ENCODE measurements at regions not wholly inside any gene's neighbourhood (a gene's known extent, or its start where the extent isn't known, plus 50 kb on each side); places are given as distances from the start of the nearest gene placed in this dataset.
"Not testable (repeated sequence)": the region's sequence is repeated elsewhere in the genome, so short reads cannot be mapped to it uniquely, and the experiment has no call there.

DNA sequence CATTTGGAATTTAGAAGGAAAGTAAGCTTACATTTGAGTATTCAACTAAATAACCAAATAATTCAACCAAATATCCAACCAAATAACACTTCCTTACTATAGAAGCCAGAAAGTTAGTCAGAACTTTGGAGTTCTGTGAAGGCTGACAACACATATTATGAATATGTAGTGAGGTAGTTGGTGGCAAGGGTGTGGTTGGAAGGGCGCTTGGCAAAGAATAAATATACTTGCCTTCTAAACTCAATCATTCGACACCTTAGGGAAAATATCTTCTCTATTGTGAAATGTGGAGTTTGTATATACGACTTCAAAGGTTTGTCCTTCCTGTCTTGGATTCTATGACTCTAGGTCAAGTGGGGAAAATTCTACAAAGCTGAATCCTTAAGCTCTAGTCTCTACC lies 111.7 kb upstream of the OSTN start:
- TF ChIP-seq, protein P1, sequence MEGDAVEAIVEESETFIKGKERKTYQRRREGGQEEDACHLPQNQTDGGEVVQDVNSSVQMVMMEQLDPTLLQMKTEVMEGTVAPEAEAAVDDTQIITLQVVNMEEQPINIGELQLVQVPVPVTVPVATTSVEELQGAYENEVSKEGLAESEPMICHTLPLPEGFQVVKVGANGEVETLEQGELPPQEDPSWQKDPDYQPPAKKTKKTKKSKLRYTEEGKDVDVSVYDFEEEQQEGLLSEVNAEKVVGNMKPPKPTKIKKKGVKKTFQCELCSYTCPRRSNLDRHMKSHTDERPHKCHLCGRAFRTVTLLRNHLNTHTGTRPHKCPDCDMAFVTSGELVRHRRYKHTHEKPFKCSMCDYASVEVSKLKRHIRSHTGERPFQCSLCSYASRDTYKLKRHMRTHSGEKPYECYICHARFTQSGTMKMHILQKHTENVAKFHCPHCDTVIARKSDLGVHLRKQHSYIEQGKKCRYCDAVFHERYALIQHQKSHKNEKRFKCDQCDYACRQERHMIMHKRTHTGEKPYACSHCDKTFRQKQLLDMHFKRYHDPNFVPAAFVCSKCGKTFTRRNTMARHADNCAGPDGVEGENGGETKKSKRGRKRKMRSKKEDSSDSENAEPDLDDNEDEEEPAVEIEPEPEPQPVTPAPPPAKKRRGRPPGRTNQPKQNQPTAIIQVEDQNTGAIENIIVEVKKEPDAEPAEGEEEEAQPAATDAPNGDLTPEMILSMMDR (IDR thresholded peaks at IDR 0.05; ENCODE audit: low read depth, low read length, poor library complexity, severe bottlenecking), result no peak
- TF ChIP-seq EZH2phosphoT487 (IDR thresholded peaks at IDR 0.05; ENCODE audit: borderline replicate concordance, low read length), result no peak
- Histone ChIP-seq H3K4me3 (ENCODE audit: low read length) (no peak overlapping the region), H3F3A (ENCODE audit: control insufficient read depth, insufficient read depth) (no peaks in the 10 kb centered on the region), H3K36me3 (ENCODE audit: control insufficient read depth, low read length) (no peaks in the 10 kb centered on the region), H3K27me3 (ENCODE audit: control insufficient read depth, low read length) (no peaks in the 10 kb centered on the region), H3K4me1 (ENCODE audit: control insufficient read depth, low read length) (no peaks in the 10 kb centered on the region), H3K4me2 (ENCODE audit: low read length) (no peak overlapping the region), H3K27ac (ENCODE audit: low read depth, low read length) (no peak overlapping the region), H3K9me3 (ENCODE audit: control insufficient read depth, insufficient read depth, low read length) (no peaks in the 10 kb centered on the region), H3K79me2 (ENCODE audit: control insufficient read depth, low read length) (no peaks in the 10 kb centered on the region), H3K9me2 (replicated peaks; ENCODE audit: control insufficient read depth, low read length) (no peaks in the 10 kb centered on the region), H4K20me1 (ENCODE audit: control insufficient read depth, insufficient read depth, low read depth, low read length) (no peaks in the 10 kb centered on the region)

DNA sequence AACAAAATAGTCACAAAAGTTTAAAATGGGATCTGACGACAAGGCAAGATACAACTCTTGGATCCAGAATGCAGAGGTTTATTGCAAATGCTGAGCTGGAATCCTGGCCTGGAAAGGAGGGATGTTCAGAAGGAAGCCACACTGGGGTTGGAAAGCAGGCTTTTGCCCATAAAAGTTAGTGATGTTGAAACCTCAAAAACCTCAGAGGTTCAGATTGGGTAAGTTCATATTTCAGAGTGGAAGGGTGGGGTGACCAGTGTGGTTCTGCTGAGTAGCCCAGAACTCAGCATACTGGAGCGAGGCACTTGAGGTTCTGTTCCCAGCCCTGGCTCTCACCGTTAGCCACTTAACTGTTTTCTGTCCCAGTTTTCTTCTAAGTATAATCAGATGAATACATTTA lies 114.0 kb upstream of the OSTN start:
- no peaks in the 10 kb centered on the region for H3K4me1 ChIP-seq (ENCODE audit: control insufficient read depth, low read length)
- TF ChIP-seq, protein P1 (IDR thresholded peaks at IDR 0.05; ENCODE audit: low read depth, low read length, poor library complexity, severe bottlenecking), result no peak
- no peak for TF ChIP-seq EZH2phosphoT487 (IDR thresholded peaks at IDR 0.05; ENCODE audit: borderline replicate concordance, low read length)
- no peak overlapping the region for H3K27ac ChIP-seq (ENCODE audit: low read depth, low read length)
- H3K4me2 ChIP-seq (ENCODE audit: low read length), result no peak overlapping the region
- no peak overlapping the region for H3K4me3 ChIP-seq (ENCODE audit: low read length)
- no peaks in the 10 kb centered on the region for H3K79me2 ChIP-seq (ENCODE audit: control insufficient read depth, low read length)
- H4K20me1 ChIP-seq (ENCODE audit: control insufficient read depth, insufficient read depth, low read depth, low read length), result no peaks in the 10 kb centered on the region
- no peaks in the 10 kb centered on the region for H3K9me3 ChIP-seq (ENCODE audit: control insufficient read depth, insufficient read depth, low read length)
- no peaks in the 10 kb centered on the region for H3F3A ChIP-seq (ENCODE audit: control insufficient read depth, insufficient read depth)
- no peaks in the 10 kb centered on the region for H3K36me3 ChIP-seq (ENCODE audit: control insufficient read depth, low read length)
- no peaks in the 10 kb centered on the region for H3K9me2 ChIP-seq (replicated peaks; ENCODE audit: control insufficient read depth, low read length)
- no peaks in the 10 kb centered on the region for H3K27me3 ChIP-seq (ENCODE audit: control insufficient read depth, low read length)

DNA sequence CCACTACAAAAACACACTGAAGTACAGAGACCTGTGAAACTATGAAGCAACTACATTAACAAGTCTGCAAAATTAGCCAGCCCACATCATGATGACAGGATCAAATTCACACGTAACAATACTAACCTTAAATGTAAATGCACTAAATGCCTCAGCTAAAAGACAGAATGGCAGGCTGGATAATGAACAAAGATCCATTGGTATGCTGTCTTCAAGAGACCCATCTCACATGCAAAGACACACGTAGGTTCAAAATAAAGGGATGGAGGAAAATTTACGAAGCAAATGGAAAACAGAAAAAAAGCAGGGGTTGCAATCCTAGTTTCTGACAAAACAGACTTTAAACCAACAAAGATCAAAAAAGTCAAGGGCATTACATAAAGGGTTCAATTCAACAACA lies 120.1 kb upstream of the OSTN start:
- H3K4me2 ChIP-seq (ENCODE audit: low read length); H3K27ac ChIP-seq (ENCODE audit: low read depth, low read length); H3F3A ChIP-seq (ENCODE audit: control insufficient read depth, insufficient read depth); H4K20me1 ChIP-seq (ENCODE audit: control insufficient read depth, insufficient read depth, low read depth, low read length); H3K9me2 ChIP-seq (replicated peaks; ENCODE audit: control insufficient read depth, low read length); H3K9me3 ChIP-seq (ENCODE audit: control insufficient read depth, insufficient read depth, low read length); H3K4me3 ChIP-seq (ENCODE audit: low read length); H3K36me3 ChIP-seq (ENCODE audit: control insufficient read depth, low read length); H3K4me1 ChIP-seq (ENCODE audit: control insufficient read depth, low read length); H3K27me3 ChIP-seq (ENCODE audit: control insufficient read depth, low read length); H3K79me2 ChIP-seq (ENCODE audit: control insufficient read depth, low read length): not testable (repeated sequence)

DNA sequence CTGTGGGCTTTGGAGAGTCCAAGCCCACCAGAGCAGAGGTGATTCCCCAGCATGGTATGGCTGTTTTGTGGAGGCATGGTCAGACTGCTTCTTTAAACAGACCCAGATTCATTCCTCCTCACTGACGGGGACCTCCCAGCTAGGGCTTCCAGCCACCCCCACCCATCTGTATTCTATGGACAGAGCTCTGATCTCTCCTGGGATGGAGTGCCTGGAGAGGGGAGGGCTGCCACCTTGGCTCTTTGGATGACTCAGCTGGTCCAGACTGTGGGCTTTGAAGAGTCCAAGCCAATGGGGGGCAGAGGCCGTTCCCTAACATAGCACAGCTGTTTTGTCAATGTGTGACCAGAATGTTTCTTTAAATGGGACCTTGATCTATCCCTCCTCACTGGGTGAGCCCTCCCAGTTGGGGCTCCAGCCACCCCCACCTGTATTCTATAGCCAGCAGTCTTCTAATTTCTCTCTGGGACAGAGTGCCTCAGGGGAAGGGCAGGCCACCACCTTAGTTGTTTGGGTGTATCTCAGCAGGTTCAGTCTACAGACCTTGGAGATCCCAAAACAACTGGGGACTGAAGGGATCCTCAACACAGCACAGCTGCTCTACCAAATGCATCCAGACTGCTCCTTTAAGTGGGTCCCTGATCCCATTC lies 122.0 kb upstream of the OSTN start:
- no peaks in the 10 kb centered on the region for H3K79me2 ChIP-seq (ENCODE audit: control insufficient read depth, low read length)
- H3K27me3 ChIP-seq (ENCODE audit: control insufficient read depth, low read length), result no peaks in the 10 kb centered on the region
- no peaks in the 10 kb centered on the region for H3F3A ChIP-seq (ENCODE audit: control insufficient read depth, insufficient read depth)
- no peaks in the 10 kb centered on the region for H3K9me2 ChIP-seq (replicated peaks; ENCODE audit: control insufficient read depth, low read length)
- no peaks in the 10 kb centered on the region for H3K9me3 ChIP-seq (ENCODE audit: control insufficient read depth, insufficient read depth, low read length)
- H3K4me3 ChIP-seq (ENCODE audit: low read length), result no peak overlapping the region
- no peaks in the 10 kb centered on the region for H4K20me1 ChIP-seq (ENCODE audit: control insufficient read depth, insufficient read depth, low read depth, low read length)
- no peak overlapping the region for H3K4me2 ChIP-seq (ENCODE audit: low read length)
- no peaks in the 10 kb centered on the region for H3K4me1 ChIP-seq (ENCODE audit: control insufficient read depth, low read length)
- H3K36me3 ChIP-seq (ENCODE audit: control insufficient read depth, low read length), result no peaks in the 10 kb centered on the region
- no peak overlapping the region for H3K27ac ChIP-seq (ENCODE audit: low read depth, low read length)
- no peak for TF ChIP-seq EZH2phosphoT487 (IDR thresholded peaks at IDR 0.05; ENCODE audit: borderline replicate concordance, low read length)
- TF ChIP-seq, protein P1 (IDR thresholded peaks at IDR 0.05; ENCODE audit: low read depth, low read length, poor library complexity, severe bottlenecking), result no peak

Data from DOHH2 (cell line).